GM10266 (cell line): ENCODE measurements at regions not wholly inside any gene's neighbourhood (a gene's known extent, or its start where the extent isn't known, plus 50 kb on each side); places are given as distances from the start of the nearest gene placed in this dataset.

Source experiments
- DNase-seq: peaks from one replicate; pipeline ENCODE4 v3.0.0; 2012; ENCODE audit errors: extremely low spot score
- TF ChIP-seq, protein P1 (sequence below): IDR thresholded peaks from 2 replicates; pipeline ENCODE4 v1.5.1; 2012; ENCODE audit warnings: mild to moderate bottlenecking, low read depth; ENCODE audit not compliant: control insufficient read depth, insufficient read depth; ENCODE audit errors: missing control alignments

DNA sequence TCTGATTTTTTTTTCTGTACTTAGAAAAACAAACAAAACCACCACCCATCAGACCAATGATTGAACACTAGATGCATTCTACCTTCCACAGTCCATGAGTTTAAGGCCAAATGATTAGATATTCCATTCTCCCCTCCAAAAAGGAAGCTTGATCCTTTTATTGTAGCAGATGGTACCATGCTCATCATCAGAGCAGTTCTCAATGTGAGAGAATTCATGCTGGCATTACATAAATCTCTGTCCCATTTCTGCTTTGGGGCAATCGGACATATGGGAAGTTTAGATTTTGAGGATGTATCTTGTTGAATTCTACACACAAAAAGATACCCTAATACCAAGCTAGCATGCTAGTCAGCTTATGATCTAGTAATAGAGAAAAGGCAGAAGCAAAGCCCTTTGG lies 186.6 kb downstream of the RAD51AP2 start:
- no peak for DNase-seq
- TF ChIP-seq, protein P1, sequence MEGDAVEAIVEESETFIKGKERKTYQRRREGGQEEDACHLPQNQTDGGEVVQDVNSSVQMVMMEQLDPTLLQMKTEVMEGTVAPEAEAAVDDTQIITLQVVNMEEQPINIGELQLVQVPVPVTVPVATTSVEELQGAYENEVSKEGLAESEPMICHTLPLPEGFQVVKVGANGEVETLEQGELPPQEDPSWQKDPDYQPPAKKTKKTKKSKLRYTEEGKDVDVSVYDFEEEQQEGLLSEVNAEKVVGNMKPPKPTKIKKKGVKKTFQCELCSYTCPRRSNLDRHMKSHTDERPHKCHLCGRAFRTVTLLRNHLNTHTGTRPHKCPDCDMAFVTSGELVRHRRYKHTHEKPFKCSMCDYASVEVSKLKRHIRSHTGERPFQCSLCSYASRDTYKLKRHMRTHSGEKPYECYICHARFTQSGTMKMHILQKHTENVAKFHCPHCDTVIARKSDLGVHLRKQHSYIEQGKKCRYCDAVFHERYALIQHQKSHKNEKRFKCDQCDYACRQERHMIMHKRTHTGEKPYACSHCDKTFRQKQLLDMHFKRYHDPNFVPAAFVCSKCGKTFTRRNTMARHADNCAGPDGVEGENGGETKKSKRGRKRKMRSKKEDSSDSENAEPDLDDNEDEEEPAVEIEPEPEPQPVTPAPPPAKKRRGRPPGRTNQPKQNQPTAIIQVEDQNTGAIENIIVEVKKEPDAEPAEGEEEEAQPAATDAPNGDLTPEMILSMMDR, result no peak

DNA sequence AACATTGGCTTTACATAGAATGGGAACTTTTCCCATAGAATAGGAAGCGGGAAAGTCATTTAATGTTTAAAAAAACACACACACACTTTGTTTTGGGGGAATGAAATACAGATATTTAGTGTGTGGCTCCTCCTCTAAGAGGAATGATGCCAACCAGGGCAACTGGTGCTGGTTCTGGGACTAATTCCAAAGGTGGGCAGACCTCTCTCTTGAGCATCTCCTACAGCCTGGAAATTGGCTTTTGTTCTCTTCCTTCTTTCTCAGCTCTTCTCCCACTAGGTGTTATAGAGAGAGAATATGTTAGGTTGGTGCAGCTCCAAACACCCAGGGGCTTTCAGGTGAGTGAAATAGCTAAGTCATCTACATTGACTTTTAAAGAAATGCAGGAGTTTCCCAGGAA lies 190.1 kb downstream of the RAD51AP2 start:
- DNase-seq, result no peak
- TF ChIP-seq, protein P1, result no peak

DNA sequence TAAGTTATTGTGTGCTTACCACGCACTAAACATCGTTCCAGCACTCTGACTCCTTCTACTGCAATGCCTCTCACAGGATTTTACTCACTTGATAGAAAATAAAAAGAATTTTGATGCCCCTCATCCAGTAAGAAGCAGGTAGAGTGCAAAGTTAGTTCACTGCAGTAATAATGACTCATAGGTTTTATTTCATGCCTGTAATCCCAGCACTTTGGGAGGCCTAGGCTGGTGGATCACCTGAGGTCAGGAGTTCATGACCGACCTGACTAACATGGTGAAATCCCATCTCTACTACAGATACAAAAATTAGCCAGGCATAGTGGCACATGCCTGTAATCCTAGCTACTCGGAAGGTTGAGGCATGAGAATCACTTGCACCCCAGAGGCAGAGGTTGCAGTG lies 190.6 kb downstream of the RAD51AP2 start:
- TF ChIP-seq, protein P1, result no peak
- no peak for DNase-seq

DNA sequence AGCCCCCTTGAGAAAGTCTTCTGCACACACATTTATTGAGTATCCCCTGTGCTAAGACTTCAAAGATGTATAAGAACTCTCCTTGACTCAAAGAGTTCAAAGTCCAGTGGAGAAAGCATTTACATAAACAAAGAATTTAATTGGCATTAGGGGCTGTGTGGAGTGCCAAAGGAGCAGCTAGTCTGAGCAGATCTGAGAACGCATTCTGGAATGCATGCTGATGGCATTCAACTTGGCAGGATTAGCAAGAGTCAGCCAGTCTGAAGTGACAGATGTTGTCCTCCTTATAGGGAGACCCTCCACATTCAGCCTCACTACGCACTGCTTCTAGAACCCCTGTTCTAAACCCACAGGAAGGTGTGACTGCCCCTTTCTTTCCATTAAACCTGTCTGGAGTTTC lies 191.5 kb downstream of the RAD51AP2 start:
- TF ChIP-seq, protein P1, result no peak
- no peak for DNase-seq

DNA sequence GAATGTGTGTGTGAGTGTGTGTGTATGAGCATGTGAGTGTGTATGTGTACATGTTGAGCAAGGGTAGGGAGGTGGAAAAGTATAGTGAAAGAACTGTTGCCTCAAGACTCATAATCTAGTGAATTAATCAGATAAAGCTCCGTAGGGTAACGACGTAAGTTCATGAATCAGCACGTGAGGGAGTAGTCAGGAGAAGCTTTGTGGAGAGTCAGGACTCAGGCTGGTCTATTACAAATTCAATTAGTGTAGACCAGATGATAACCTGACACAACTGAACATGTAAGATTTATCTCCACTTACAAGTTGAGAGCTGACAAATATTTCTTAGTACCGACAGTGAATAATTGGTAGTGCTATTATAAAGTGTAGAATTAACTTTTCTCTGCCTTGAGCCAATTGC lies 194.5 kb downstream of the RAD51AP2 start:
- TF ChIP-seq, protein P1, result no peak
- no peak for DNase-seq

DNA sequence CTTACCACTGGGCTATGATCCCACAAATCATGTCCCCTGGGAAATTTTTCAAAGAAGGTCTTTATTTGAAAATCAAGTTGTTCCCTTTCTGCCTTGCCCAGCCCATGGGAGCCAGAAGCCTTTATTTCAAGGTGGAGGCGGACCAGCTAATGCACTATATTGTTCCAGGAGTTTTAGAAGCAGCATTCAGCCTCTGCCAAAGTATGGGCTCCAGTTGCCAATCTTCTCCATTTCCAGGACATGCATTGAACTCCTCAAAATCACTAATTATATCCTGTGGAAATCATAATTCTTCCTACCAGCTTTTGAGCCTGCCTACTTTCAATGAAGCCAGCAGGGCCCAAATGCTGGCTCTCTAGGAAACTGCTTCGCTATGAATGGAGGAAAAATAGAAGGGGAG lies 195.8 kb downstream of the RAD51AP2 start:
- TF ChIP-seq, protein P1, result no peak

DNA sequence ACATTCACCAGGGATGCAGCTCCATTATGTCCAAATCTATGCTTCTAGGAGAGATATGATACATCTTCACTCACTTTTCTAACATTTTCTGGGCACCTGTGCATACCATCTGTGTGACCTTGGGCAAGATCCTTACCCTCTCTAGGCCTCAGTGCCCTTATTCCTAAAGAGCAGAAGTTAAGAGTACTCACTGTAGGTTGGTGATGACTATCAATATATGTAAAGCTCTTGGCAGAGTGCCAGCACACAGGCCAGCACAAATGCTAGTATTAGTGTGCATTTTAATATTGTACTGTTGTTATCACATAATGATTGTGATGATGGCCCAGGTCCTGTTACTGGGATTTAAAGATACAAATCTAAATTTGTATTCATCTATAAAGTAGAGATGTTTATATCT lies 199.2 kb downstream of the RAD51AP2 start:
- TF ChIP-seq, protein P1, result no peak
- DNase-seq, result no peak

More for the DNA sequence above, 195.8 kb downstream of the RAD51AP2 start:
- no peak for DNase-seq

DNA sequence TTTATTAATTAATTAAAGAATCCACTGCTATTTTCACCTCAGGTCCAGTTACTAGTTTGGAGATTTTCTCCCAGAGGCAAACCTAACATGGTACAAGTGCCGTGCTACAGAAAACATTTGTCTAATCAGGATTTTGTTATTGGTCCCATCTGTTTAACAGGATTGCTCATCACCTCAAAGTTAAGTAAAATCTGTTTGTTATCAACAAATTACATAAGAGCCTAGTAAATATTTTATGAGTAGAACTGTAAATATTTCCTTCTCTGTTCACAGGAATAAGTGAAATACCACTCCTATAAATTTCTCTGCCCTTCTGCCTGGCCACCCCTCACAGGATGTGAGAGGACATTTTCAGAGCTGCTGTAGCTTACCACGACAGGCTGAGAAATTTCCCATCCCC lies 200.2 kb downstream of the RAD51AP2 start:
- DNase-seq, result no peak
- TF ChIP-seq, protein P1, result no peak
